KMS-11 (cell line): ENCODE measurements at regions not wholly inside any gene's neighbourhood (a gene's known extent, or its start where the extent isn't known, plus 50 kb on each side); places are given as distances from the start of the nearest gene placed in this dataset.

Experiments used
- H2AFZ ChIP-seq: fragments of 200-600 bp; sonication (generic); 2 replicates; pipeline ENCODE4 v1.6.1; 2016; ENCODE audit warnings: antibody characterized with exemption, mixed run types, low read depth
- H3K27ac ChIP-seq: fragments of 200-600 bp; sonication (generic); 2 replicates; pipeline ENCODE4 v1.6.1; 2016; ENCODE audit warnings: mild to moderate bottlenecking, mixed run types
- H3K27me3 ChIP-seq: fragments of 200-600 bp; sonication (generic); 2 replicates; pipeline ENCODE4 v1.6.1; 2017; ENCODE audit warnings: mild to moderate bottlenecking, low read depth, mixed run types, moderate library complexity; ENCODE audit not compliant: insufficient read depth
- H3K36me3 ChIP-seq: fragments of 200-600 bp; sonication (generic); 2 replicates; pipeline ENCODE4 v1.6.1; 2017; ENCODE audit warnings: mild to moderate bottlenecking, mixed run types; ENCODE audit not compliant: insufficient read depth
- H3K4me1 ChIP-seq: fragments of 200-600 bp; sonication (generic); 2 replicates; pipeline ENCODE4 v1.6.1; 2016; ENCODE audit warnings: mild to moderate bottlenecking, low read depth, mixed run types; ENCODE audit not compliant: poor library complexity, severe bottlenecking
- H3K4me2 ChIP-seq: fragments of 200-600 bp; sonication (generic); 2 replicates; pipeline ENCODE4 v1.7.0; 2016; ENCODE audit warnings: mild to moderate bottlenecking, mixed run types
- H3K4me3 ChIP-seq: fragments of 200-600 bp; sonication (generic); IDR thresholded peaks from 2 replicates; pipeline ENCODE4 v1.6.1; 2017; ENCODE audit warnings: low read depth, low read length, mixed read lengths; ENCODE audit not compliant: insufficient read depth
- H3K79me2 ChIP-seq: fragments of 200-600 bp; sonication (generic); 2 replicates; pipeline ENCODE4 v1.6.1; 2016; ENCODE audit warnings: low read depth, mixed run types; ENCODE audit not compliant: insufficient read depth
- H3K9ac ChIP-seq: fragments of 200-600 bp; sonication (generic); 2 replicates; pipeline ENCODE4 v1.6.1; 2016; ENCODE audit warnings: mild to moderate bottlenecking, mixed run types
- H4K20me1 ChIP-seq: fragments of 200-600 bp; sonication (generic); 2 replicates; pipeline ENCODE4 v1.6.1; 2016; ENCODE audit warnings: mild to moderate bottlenecking, mixed run types; ENCODE audit not compliant: insufficient read depth
- CTCF ChIP-seq: fragments of 200-600 bp; sonication (generic); conservative IDR thresholded peaks from 2 replicates; pipeline ENCODE4 v1.6.1; 2017; ENCODE audit warnings: low read depth, mild to moderate bottlenecking, antibody characterized with exemption, low read length, moderate library complexity, mixed read lengths

- no peaks in the 10 kb centered on the region for H3K36me3 ChIP-seq
- no peaks in the 10 kb centered on the region for H4K20me1 ChIP-seq
- peaks cover 14% of the 10 kb centered on the region for H3K4me1 ChIP-seq
- no peak overlapping the region for H3K4me3 ChIP-seq
- H3K4me2 ChIP-seq, result no peak overlapping the region
- H3K79me2 ChIP-seq, result no peaks in the 10 kb centered on the region
- TF ChIP-seq CTCF, result no peak
- no peak overlapping the region for H3K27ac ChIP-seq
- no peaks in the 10 kb centered on the region for H3K27me3 ChIP-seq
- no peak overlapping the region for H2AFZ ChIP-seq
- H3K9ac ChIP-seq, result no peak overlapping the region
Measured at GRCh38 chr11:13110145-13110544, 101.0 kb downstream of the RASSF10 start.

GRCh38 chr11:13110929-13111812 is 102.1 kb downstream of the RASSF10 start:
- no peak for TF ChIP-seq CTCF
- Histone ChIP-seq H2AFZ (no peak overlapping the region), H3K4me1 (peaks cover 14% of the 10 kb centered on the region), H3K27ac (no peak overlapping the region), H3K79me2 (no peaks in the 10 kb centered on the region), H3K4me3 (no peak overlapping the region), H3K9ac (no peak overlapping the region), H3K27me3 (no peaks in the 10 kb centered on the region), H3K4me2 (no peak overlapping the region), H3K36me3 (no peaks in the 10 kb centered on the region), H4K20me1 (no peaks in the 10 kb centered on the region)

- Histone ChIP-seq H2AFZ (no peak overlapping the region; the same call in 1 of the 2 replicates), H3K27me3 (no peaks in the 10 kb centered on the region), H3K4me1 (peaks cover 14% of the 10 kb centered on the region), H3K4me3 (no peak overlapping the region), H4K20me1 (no peaks in the 10 kb centered on the region), H3K27ac (no peak overlapping the region), H3K9ac (no peak overlapping the region), H3K4me2 (no peak overlapping the region), H3K36me3 (no peaks in the 10 kb centered on the region), H3K79me2 (no peaks in the 10 kb centered on the region)
- no peak for TF ChIP-seq CTCF
Measured at GRCh38 chr11:13111813-13112130, 102.7 kb downstream of the RASSF10 start.

- Histone ChIP-seq H4K20me1 (no peaks in the 10 kb centered on the region), H3K4me1 (peaks cover 14% of the 10 kb centered on the region), H3K9ac (no peak overlapping the region), H3K27ac (no peak overlapping the region), H3K27me3 (no peaks in the 10 kb centered on the region), H3K4me2 (no peak overlapping the region), H2AFZ (no peak overlapping the region), H3K79me2 (no peaks in the 10 kb centered on the region), H3K36me3 (no peaks in the 10 kb centered on the region), H3K4me3 (no peak overlapping the region)
- TF ChIP-seq CTCF, result no peak
Measured at GRCh38 chr11:13114566-13115379, 105.7 kb downstream of the RASSF10 start.
